KG1 (cell line): ENCODE measurements at regions not wholly inside any gene's neighbourhood (a gene's known extent, or its start where the extent isn't known, plus 50 kb on each side); places are given as distances from the start of the nearest gene placed in this dataset.

Experiments used
- DNase-seq: peaks from one replicate; lab custom pipeline; 2025; lab: John Stamatoyannopoulos, UW

GRCh38 chr6:148044921-148045320 is 297.7 kb upstream of the SASH1 start:
- no peak for DNase-seq

GRCh38 chr6:148053209-148053608 is 289.4 kb upstream of the SASH1 start:
- no peak for DNase-seq

- no peak for DNase-seq
These were observed 288.8 kb upstream of the SASH1 start for GRCh38 chr6:148053796-148054195.

- DNase-seq = no peak
These were observed 288.4 kb upstream of the SASH1 start for GRCh38 chr6:148054219-148054618.

GRCh38 chr6:148055419-148055818 is 287.2 kb upstream of the SASH1 start:
- DNase-seq = no peak

GRCh38 chr6:148059869-148060268 is 282.8 kb upstream of the SASH1 start:
- no peak for DNase-seq

GRCh38 chr6:148064406-148065134 is 278.1 kb upstream of the SASH1 start:
- DNase-seq = no peak

GRCh38 chr6:148068437-148069061 is 274.1 kb upstream of the SASH1 start:
- no peak for DNase-seq

- no peak for DNase-seq
These were observed 273.4 kb upstream of the SASH1 start for GRCh38 chr6:148069256-148069655.

GRCh38 chr6:148074291-148074690 is 268.3 kb upstream of the SASH1 start:
- DNase-seq = no peak

- DNase-seq = peak; percentile 31
These were observed 267.9 kb upstream of the SASH1 start for GRCh38 chr6:148074738-148075137.

- no peak for DNase-seq
These were observed 267.3 kb upstream of the SASH1 start for GRCh38 chr6:148075352-148075751.

GRCh38 chr6:148076051-148076450 is 266.6 kb upstream of the SASH1 start:
- no peak for DNase-seq

- DNase-seq = no peak
These were observed 262.3 kb upstream of the SASH1 start for GRCh38 chr6:148080315-148080714.

GRCh38 chr6:148081076-148081475 is 261.6 kb upstream of the SASH1 start:
- DNase-seq = no peak

- no peak for DNase-seq
These were observed 260.6 kb upstream of the SASH1 start for GRCh38 chr6:148082044-148082443.

- DNase-seq = no peak
These were observed 259.9 kb upstream of the SASH1 start for GRCh38 chr6:148082696-148083095.

- DNase-seq = no peak
These were observed 256.9 kb upstream of the SASH1 start for GRCh38 chr6:148085631-148086331.

GRCh38 chr6:148086386-148086785 is 256.3 kb upstream of the SASH1 start:
- DNase-seq = no peak

- DNase-seq = no peak
These were observed 255.8 kb upstream of the SASH1 start for GRCh38 chr6:148086843-148087242.

- no peak for DNase-seq
These were observed 255.0 kb upstream of the SASH1 start for GRCh38 chr6:148087659-148088058.

GRCh38 chr6:148090326-148090725 is 252.3 kb upstream of the SASH1 start:
- DNase-seq = no peak

GRCh38 chr6:148091394-148091793 is 251.2 kb upstream of the SASH1 start:
- DNase-seq = no peak
